DOHH2 (cell line): ENCODE measurements at regions not wholly inside any gene's neighbourhood (a gene's known extent, or its start where the extent isn't known, plus 50 kb on each side); places are given as distances from the start of the nearest gene placed in this dataset.

Experiments used
- H3F3A ChIP-seq: fragments of 200-600 bp; sonication (generic), shearing (Covaris generic); 2 replicates; pipeline ENCODE4 v1.6.0; 2016; ENCODE audit warnings: antibody characterized with exemption, mild to moderate bottlenecking; ENCODE audit not compliant: control insufficient read depth, insufficient read depth
- H3K27ac ChIP-seq: fragments of 200-600 bp; sonication (generic); 2 replicates; pipeline ENCODE4 v1.5.1; 2014; ENCODE audit warnings: low read depth, mild to moderate bottlenecking, low read length, moderate library complexity
- H3K27me3 ChIP-seq: fragments of 200-600 bp; sonication (generic); 2 replicates; pipeline ENCODE4 v1.6.1; 2014; ENCODE audit warnings: mild to moderate bottlenecking, low read length, mixed read lengths; ENCODE audit not compliant: control insufficient read depth
- H3K36me3 ChIP-seq: fragments of 200-600 bp; sonication (generic); 2 replicates; pipeline ENCODE4 v1.6.1; 2014; ENCODE audit warnings: mild to moderate bottlenecking, low read length, moderate library complexity, mixed read lengths; ENCODE audit not compliant: control insufficient read depth
- H3K4me1 ChIP-seq: fragments of 200-600 bp; sonication (generic); 2 replicates; pipeline ENCODE4 v1.6.1; 2014; ENCODE audit warnings: mild to moderate bottlenecking, low read length, mixed read lengths; ENCODE audit not compliant: control insufficient read depth
- H3K4me2 ChIP-seq: fragments of 200-600 bp; sonication (generic); 2 replicates; pipeline ENCODE4 v1.6.0; 2014; ENCODE audit warnings: mild to moderate bottlenecking, low read length, moderate library complexity
- H3K4me3 ChIP-seq: fragments of 200-600 bp; sonication (generic); 2 replicates; pipeline ENCODE4 v1.5.1; 2014; ENCODE audit warnings: mild to moderate bottlenecking, low read length, mixed read lengths
- H3K79me2 ChIP-seq: fragments of 200-600 bp; sonication (generic); 2 replicates; pipeline ENCODE4 v1.6.1; 2014; ENCODE audit warnings: mild to moderate bottlenecking, low read length, mixed read lengths; ENCODE audit not compliant: control insufficient read depth
- H3K9me2 ChIP-seq: fragments of 200-600 bp; sonication (generic); replicated peaks from 2 replicates; pipeline ENCODE4 v1.6.1; 2014; ENCODE audit warnings: mild to moderate bottlenecking, low read length, mixed read lengths; ENCODE audit not compliant: control insufficient read depth
- H3K9me3 ChIP-seq: fragments of 200-600 bp; sonication (generic); 2 replicates; pipeline ENCODE4 v1.6.1; 2014; ENCODE audit warnings: antibody characterized with exemption, low read length, mixed read lengths; ENCODE audit not compliant: control insufficient read depth, insufficient read depth
- H4K20me1 ChIP-seq: fragments of 200-600 bp; sonication (generic); 2 replicates; pipeline ENCODE4 v1.6.0; 2014; ENCODE audit warnings: low read depth, mild to moderate bottlenecking, antibody characterized with exemption, low read length, moderate library complexity; ENCODE audit not compliant: control insufficient read depth, insufficient read depth
- EZH2phosphoT487 ChIP-seq: fragments of 200-600 bp; sonication (generic); IDR thresholded peaks from 2 replicates; pipeline ENCODE4 v1.6.1; 2017; ENCODE audit warnings: borderline replicate concordance, mild to moderate bottlenecking, antibody characterized with exemption, low read length, moderate library complexity, mixed read lengths
- TF ChIP-seq, protein P1 (sequence below): fragments of 200-600 bp; sonication (generic); IDR thresholded peaks from one replicate; pipeline ENCODE4 v1.5.1; 2014; ENCODE audit warnings: antibody characterized with exemption, mild to moderate bottlenecking, low read depth, low read length; ENCODE audit not compliant: poor library complexity, severe bottlenecking

DNA sequence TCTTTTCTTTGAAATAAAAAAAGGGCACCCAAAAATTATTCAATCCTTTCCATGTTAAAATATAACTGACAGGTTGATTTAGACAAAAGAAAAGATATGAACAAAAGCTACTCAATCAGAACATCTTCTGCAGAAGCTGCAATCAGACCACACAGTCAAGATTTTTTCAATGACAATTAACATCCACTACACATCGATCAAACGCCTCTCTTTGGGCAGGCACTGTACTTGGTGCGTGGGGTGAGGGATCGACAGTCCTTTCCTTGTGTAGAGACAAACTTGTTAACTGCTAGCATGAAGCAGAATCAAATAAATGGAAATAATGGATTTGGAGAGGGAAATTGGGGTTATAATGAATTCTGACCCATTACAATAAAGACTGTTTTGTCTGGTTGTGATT is 71.2 kb upstream of the SESN3 start:
- no peaks in the 10 kb centered on the region for H3F3A ChIP-seq
- peaks cover 18% of the 10 kb centered on the region for H3K4me1 ChIP-seq
- H3K4me2 ChIP-seq, result no peak overlapping the region
- no peak overlapping the region for H3K4me3 ChIP-seq
- TF ChIP-seq EZH2phosphoT487, result no peak
- TF ChIP-seq, protein P1, sequence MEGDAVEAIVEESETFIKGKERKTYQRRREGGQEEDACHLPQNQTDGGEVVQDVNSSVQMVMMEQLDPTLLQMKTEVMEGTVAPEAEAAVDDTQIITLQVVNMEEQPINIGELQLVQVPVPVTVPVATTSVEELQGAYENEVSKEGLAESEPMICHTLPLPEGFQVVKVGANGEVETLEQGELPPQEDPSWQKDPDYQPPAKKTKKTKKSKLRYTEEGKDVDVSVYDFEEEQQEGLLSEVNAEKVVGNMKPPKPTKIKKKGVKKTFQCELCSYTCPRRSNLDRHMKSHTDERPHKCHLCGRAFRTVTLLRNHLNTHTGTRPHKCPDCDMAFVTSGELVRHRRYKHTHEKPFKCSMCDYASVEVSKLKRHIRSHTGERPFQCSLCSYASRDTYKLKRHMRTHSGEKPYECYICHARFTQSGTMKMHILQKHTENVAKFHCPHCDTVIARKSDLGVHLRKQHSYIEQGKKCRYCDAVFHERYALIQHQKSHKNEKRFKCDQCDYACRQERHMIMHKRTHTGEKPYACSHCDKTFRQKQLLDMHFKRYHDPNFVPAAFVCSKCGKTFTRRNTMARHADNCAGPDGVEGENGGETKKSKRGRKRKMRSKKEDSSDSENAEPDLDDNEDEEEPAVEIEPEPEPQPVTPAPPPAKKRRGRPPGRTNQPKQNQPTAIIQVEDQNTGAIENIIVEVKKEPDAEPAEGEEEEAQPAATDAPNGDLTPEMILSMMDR, result no peak
- no peaks in the 10 kb centered on the region for H3K79me2 ChIP-seq
- no peaks in the 10 kb centered on the region for H3K36me3 ChIP-seq
- no peaks in the 10 kb centered on the region for H3K27me3 ChIP-seq
- no peaks in the 10 kb centered on the region for H3K9me2 ChIP-seq
- H3K27ac ChIP-seq, result no peak overlapping the region
- no peaks in the 10 kb centered on the region for H4K20me1 ChIP-seq
- no peaks in the 10 kb centered on the region for H3K9me3 ChIP-seq

- no peaks in the 10 kb centered on the region for H3K9me2 ChIP-seq
- H4K20me1 ChIP-seq, result no peaks in the 10 kb centered on the region
- H3K36me3 ChIP-seq, result no peaks in the 10 kb centered on the region
- H3K4me2 ChIP-seq, result no peak overlapping the region
- H3K9me3 ChIP-seq, result no peaks in the 10 kb centered on the region
- no peaks in the 10 kb centered on the region for H3K27me3 ChIP-seq
- H3K4me1 ChIP-seq, result peaks cover 18% of the 10 kb centered on the region
- H3F3A ChIP-seq, result no peaks in the 10 kb centered on the region
- TF ChIP-seq, protein P1, result no peak
- no peak for TF ChIP-seq EZH2phosphoT487
- no peaks in the 10 kb centered on the region for H3K79me2 ChIP-seq
- H3K4me3 ChIP-seq, result no peak overlapping the region
- H3K27ac ChIP-seq, result no peak overlapping the region
Observed at GRCh38 chr11:95301474-95301873, 70.5 kb upstream of the SESN3 start.

DNA sequence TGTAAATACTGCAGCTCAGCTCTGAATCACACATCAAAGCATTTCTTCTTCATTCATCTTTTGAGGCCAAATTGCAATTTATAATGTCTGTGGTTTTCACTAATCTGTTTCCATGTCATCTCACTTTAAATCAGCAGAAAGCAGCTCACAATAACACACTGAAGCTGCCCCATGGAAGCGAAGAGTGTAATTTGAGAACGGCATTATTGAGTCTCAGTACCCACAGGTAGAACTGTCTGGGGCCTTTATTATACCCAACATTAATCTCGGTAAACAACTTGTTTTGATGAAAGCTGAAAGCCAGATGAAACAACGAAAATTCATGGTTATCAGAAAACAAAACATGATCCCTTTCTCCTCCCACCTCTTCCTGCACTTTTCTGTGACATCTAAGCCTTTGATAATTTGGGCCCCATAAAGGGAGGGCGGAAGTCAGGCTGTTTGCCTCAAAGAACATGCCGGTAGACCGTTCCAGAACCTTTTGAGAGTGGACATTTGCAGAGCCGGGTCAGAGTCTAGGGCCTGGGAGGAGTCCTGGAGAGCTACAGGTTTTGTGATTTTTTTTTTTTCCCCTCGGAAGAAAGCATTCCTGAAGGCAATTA is 68.2 kb upstream of the SESN3 start:
- Histone ChIP-seq H3K4me1 (peaks cover 27% of the 10 kb centered on the region), H3K79me2 (no peaks in the 10 kb centered on the region), H4K20me1 (no peaks in the 10 kb centered on the region), H3K9me2 (no peaks in the 10 kb centered on the region), H3F3A (no peaks in the 10 kb centered on the region), H3K9me3 (no peaks in the 10 kb centered on the region), H3K4me2 (no peak overlapping the region), H3K36me3 (no peaks in the 10 kb centered on the region), H3K27ac (no peak overlapping the region), H3K4me3 (no peak overlapping the region), H3K27me3 (no peaks in the 10 kb centered on the region)
- no peak for TF ChIP-seq EZH2phosphoT487
- TF ChIP-seq, protein P1, result no peak
